Mucosa of descending colon (tissue), 3 donors: ENCODE measurements at regions not wholly inside any gene's neighbourhood (a gene's known extent, or its start where the extent isn't known, plus 50 kb on each side); places are given as distances from the start of the nearest gene placed in this dataset.

Source experiments
- ATAC-seq: fragments of 200-7000 bp; cut with Tn5 transposase; one replicate; pipeline ENCODE4 v1.9.1; 2020; ENCODE audit warnings: mild to moderate bottlenecking, moderate library complexity
- DNase-seq, 3 donors: peaks; one replicate each; pipeline ENCODE4 v3.0.0-alpha.2; 2020
- H3K36me3 ChIP-seq: fragments of 200-600 bp; one replicate; pipeline ENCODE4 v1.8.0; 2021; ENCODE audit warnings: low read depth, mild to moderate bottlenecking
- H3K4me1 ChIP-seq: fragments of 200-600 bp; one replicate; pipeline ENCODE4 v1.8.0; 2021; ENCODE audit warnings: low read depth, mild to moderate bottlenecking
- H3K4me3 ChIP-seq: fragments of 200-600 bp; one replicate; pipeline ENCODE4 v1.8.0; 2021; ENCODE audit warnings: mild to moderate bottlenecking
- H3K9me3 ChIP-seq: fragments of 200-600 bp; one replicate; pipeline ENCODE4 v1.8.0; 2021; ENCODE audit warnings: mild to moderate bottlenecking
- intact Hi-C, 2 donors: fragments of 100-400 bp; cut with DNase I in 1 of 2; cut with micrococcal nuclease in 1 of 2; formaldehyde crosslinking; loops; one replicate each; pipeline versions ENCODE4 v1.11.0 to v1.11.1; 2022; cut with DNase I, micrococcal nuclease
- TF ChIP-seq, protein P1 (sequence below): fragments of 200-600 bp; IDR thresholded peaks from one replicate; pipeline ENCODE4 v1.8.0; 2022; ENCODE audit warnings: antibody characterized with exemption, mild to moderate bottlenecking
- donor health status: DM: no; HTN: no; CAD: no; lungs with moderate emphysema.
- donor health status: DM: no; HTN: no; CAD: no.
- donor health status: DM: no; HTN: yes; CAD: no.

DNA sequence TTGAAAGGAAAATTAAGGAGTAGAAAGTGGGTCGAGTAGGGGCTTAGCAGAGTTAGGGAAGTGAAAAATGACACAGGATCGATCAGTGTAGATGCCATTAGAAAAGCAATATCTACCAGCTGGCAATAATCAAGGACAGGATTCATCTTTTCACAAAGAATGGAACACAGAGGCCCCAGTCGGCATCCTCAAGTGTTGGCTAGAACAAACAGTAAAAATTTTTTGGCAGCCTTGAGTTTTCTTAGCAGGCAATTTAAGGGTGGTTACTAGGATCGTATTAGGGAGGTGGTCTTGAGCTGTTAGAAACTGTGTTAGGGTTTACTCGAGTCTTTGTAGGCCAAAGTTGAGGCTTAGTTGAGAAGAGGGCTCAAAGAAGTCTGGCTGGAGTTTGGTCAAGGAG lies 658.8 kb upstream of the SGO1 start:
- no peak for DNase-seq
- Histone ChIP-seq H3K36me3 (no peaks in the 10 kb centered on the region), H3K4me1 (no peaks in the 10 kb centered on the region), H3K4me3 (no peak overlapping the region), H3K9me3 (peaks cover 22% of the 10 kb centered on the region)
- intact Hi-C loops: no loop called here
- ATAC-seq: no peak
- TF ChIP-seq, protein P1, sequence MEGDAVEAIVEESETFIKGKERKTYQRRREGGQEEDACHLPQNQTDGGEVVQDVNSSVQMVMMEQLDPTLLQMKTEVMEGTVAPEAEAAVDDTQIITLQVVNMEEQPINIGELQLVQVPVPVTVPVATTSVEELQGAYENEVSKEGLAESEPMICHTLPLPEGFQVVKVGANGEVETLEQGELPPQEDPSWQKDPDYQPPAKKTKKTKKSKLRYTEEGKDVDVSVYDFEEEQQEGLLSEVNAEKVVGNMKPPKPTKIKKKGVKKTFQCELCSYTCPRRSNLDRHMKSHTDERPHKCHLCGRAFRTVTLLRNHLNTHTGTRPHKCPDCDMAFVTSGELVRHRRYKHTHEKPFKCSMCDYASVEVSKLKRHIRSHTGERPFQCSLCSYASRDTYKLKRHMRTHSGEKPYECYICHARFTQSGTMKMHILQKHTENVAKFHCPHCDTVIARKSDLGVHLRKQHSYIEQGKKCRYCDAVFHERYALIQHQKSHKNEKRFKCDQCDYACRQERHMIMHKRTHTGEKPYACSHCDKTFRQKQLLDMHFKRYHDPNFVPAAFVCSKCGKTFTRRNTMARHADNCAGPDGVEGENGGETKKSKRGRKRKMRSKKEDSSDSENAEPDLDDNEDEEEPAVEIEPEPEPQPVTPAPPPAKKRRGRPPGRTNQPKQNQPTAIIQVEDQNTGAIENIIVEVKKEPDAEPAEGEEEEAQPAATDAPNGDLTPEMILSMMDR: no peak

DNA sequence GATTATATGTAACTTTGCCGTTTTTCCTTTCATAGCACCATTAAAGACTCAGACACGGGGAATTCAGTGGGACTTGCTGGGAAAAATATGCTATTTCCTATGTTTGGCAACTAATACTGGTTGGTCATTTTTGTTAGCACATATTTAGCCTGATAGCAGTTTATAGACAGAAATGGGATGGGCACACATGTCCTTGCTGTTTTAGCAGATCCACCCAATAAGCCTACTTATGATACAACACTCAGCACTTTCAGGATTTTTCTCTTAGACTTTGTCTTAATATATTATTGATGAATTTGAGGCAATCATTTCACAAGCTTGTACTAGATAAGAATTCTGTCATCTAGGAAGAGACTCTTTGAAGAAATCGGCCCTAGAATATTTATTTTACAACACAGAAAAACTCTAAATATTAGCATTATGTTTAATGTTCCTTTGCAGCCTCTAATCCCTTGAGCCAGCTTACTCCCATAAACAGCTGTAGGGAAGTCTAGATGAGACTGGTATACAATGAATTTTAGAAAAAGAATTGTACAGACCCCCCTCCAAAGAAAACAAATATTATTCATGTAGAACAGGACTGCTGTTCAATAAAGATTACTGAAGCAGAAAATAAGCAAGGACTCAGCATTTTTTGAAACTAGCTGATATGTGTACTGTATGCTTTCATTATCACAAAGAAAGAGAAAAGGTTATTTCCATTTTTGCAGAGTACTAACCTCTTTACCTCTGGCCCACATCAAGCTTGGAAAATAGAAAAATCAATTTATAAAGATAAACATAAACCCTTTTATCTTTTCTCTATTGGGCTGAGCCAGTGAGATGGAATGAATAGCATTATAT lies 656.8 kb upstream of the SGO1 start:
- intact Hi-C loops: no loop called here
- Histone ChIP-seq H3K4me1 (no peaks in the 10 kb centered on the region), H3K36me3 (no peaks in the 10 kb centered on the region), H3K9me3 (peaks cover 27% of the 10 kb centered on the region), H3K4me3 (no peak overlapping the region)
- DNase-seq (no peak), ATAC-seq (no peak)
- TF ChIP-seq, protein P1: no peak

DNA sequence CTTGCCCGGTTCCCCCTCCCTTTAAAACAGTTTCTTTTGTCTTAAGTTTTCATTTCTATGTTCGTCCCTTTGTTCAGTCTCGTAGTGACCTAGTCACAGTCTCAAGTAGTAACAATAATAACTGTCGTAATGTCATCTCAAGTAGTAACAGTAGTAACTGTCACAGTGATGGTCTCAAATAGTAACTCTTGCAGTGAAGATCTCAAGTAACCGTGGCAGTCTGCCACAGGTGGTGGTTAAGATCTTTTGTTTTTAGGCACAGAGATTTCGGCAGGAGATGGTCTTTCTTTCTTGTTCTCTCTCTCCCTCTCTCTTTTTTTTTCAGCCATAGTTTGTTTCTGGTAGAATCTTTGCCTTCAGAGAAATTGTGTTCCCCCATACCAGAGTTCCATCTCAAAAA lies 656.0 kb upstream of the SGO1 start:
- Histone ChIP-seq H3K4me1 (no peaks in the 10 kb centered on the region), H3K4me3 (no peak overlapping the region), H3K36me3 (no peaks in the 10 kb centered on the region), H3K9me3 (peaks cover 29% of the 10 kb centered on the region)
- ATAC-seq (no peak), DNase-seq (no peak)
- TF ChIP-seq, protein P1: no peak
- intact Hi-C loops: no loop called here

DNA sequence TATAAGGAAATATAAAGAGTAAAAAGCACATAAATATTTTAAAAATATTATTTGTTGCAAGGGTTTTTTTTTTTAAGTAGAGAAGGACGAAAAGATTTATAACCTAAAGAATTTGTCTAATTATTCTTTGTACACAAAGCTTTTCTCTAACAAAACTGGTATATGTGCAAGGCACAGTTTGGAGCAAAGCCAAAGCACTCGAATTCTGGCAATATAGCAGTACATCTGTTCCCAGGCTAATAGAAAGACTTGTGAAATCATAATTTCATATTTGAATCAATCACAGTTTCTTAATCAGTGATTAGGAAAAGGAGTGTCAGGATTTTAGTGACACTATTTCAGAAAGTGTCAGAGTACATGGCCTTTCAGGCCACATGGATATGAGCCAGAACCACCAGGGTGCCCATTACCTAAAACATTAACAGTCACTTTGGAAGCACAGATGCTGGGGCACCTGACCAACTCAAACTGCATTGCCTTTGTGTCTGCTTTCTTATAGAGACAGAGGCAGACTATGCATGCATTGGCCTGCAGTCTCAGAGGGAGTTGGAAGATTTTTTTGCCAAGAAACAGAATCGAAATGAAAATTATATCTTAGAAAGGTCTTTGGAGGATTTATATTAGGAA lies 651.8 kb upstream of the SGO1 start:
- TF ChIP-seq, protein P1: no peak
- Histone ChIP-seq H3K36me3 (no peaks in the 10 kb centered on the region), H3K9me3 (peaks cover 44% of the 10 kb centered on the region), H3K4me1 (no peaks in the 10 kb centered on the region), H3K4me3 (no peak overlapping the region)
- intact Hi-C loops: no loop called here
- DNase-seq (no peak), ATAC-seq (no peak)

DNA sequence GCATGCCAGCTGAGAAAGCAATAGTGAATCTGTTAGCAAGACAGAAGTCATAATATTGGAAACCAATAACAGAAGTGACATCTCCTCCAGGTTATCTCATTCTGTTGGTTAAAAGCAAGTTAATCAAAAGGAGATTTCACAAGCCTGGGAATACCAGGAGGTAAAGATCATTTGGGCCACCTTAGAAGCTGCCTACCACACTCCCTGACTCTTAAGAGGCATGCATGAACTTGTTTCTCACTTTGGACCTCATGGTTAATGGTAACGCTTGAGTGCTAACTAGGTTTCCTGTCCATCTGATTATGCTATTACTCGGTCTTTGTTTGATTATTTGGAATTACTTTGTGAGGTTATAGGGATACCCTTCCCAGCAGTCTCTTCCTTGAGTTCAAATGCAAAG lies 650.8 kb upstream of the SGO1 start:
- Histone ChIP-seq H3K36me3 (no peaks in the 10 kb centered on the region), H3K4me3 (no peak overlapping the region), H3K4me1 (no peaks in the 10 kb centered on the region), H3K9me3 (peaks cover 42% of the 10 kb centered on the region)
- DNase-seq (no peak), ATAC-seq (no peak)
- intact Hi-C loops: no loop called here
- TF ChIP-seq, protein P1: no peak
